ENCODE measurements at regions not wholly inside any gene's neighbourhood (a gene's known extent, or its start where the extent isn't known, plus 50 kb on each side); places are given as distances from the start of the nearest gene placed in this dataset.

- 57% methylated on average over 6 of the region's 6 CpGs for WGBS (ENCODE audit: insufficient coverage, low coverage, low lambda C conversion rate, missing lambda C conversion rate)
- Histone ChIP-seq H3K27ac (no peak overlapping the region), H3K36me3 (no peaks in the 10 kb centered on the region), H3K4me3 (no peak overlapping the region), H3K27me3 (no peaks in the 10 kb centered on the region), H3K9me3 (no peaks in the 10 kb centered on the region), H3K4me1 (no peaks in the 10 kb centered on the region)
- intact Hi-C loops (cut with DNase I), result no loop called here
- ATAC-seq (no peak), DNase-seq (no peak)
- TF ChIP-seq POLR2A (IDR thresholded peaks at IDR 0.05) (no peak), CTCF (IDR thresholded peaks at IDR 0.05) (no peak)
Observed at GRCh38 chr11:57103899-57104605, 77.7 kb upstream of the LRRC55 start.

GRCh38 chr11:57109331-57109730, 72.4 kb upstream of the LRRC55 start:
- Histone ChIP-seq H3K4me3 (no peak overlapping the region), H3K4me1 (no peaks in the 10 kb centered on the region), H3K9me3 (no peaks in the 10 kb centered on the region), H3K27ac (no peak overlapping the region), H3K27me3 (no peaks in the 10 kb centered on the region), H3K36me3 (no peaks in the 10 kb centered on the region)
- DNase-seq (no peak), ATAC-seq (no peak)
- no peak for TF ChIP-seq CTCF (IDR thresholded peaks at IDR 0.05)
- TF ChIP-seq POLR2A (IDR thresholded peaks at IDR 0.05), result no peak
- intact Hi-C loops (cut with DNase I), result no loop called here
- WGBS (ENCODE audit: insufficient coverage, low coverage, low lambda C conversion rate, missing lambda C conversion rate), result 90% methylated on average over 3 of the region's 3 CpGs

GRCh38 chr11:57111619-57112018, 70.1 kb upstream of the LRRC55 start:
- DNase-seq, result no peak
- H3K4me3 ChIP-seq, result no peak overlapping the region
- H3K27me3 ChIP-seq, result no peaks in the 10 kb centered on the region
- 44% methylated on average over 2 of the region's 2 CpGs for WGBS (ENCODE audit: insufficient coverage, low coverage, low lambda C conversion rate, missing lambda C conversion rate)
- H3K9me3 ChIP-seq, result no peaks in the 10 kb centered on the region
- no peaks in the 10 kb centered on the region for H3K4me1 ChIP-seq
- TF ChIP-seq CTCF (IDR thresholded peaks at IDR 0.05) (no peak), POLR2A (IDR thresholded peaks at IDR 0.05) (no peak)
- no peak for ATAC-seq
- H3K36me3 ChIP-seq, result no peaks in the 10 kb centered on the region
- intact Hi-C loops (cut with DNase I), result no loop called here
- no peak overlapping the region for H3K27ac ChIP-seq

DNA sequence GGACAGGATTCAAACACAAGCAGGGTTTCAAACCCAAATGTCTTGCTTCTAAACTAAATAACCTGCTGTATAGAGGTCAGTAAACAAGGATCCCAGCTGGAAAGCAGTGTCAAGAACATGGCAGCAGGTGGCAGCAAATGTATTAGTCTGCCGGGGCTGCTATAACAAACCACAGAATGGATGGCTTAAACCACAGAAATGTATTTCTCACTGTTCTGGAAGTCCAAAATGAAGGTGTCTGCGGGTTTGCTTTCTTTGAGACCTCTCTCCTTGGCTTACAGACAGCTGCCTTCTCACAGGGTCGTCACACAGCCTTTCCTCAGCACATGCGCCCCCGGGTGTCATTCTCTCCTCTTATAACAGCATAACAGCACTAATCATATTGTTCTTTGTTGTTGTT, 65.1 kb upstream of the LRRC55 start:
- DNase-seq (peak in 1 of 3 donors; percentile 51), ATAC-seq (peak; percentile 81 to 87 (median 86))
- H3K4me1 ChIP-seq, result no peaks in the 10 kb centered on the region
- H3K36me3 ChIP-seq, result no peaks in the 10 kb centered on the region
- H3K4me3 ChIP-seq, result no peak overlapping the region
- intact Hi-C loops (cut with DNase I), result no loop called here
- 40% methylated on average over 5 of the region's 5 CpGs for WGBS (ENCODE audit: insufficient coverage, low coverage, low lambda C conversion rate, missing lambda C conversion rate)
- TF ChIP-seq CTCF (IDR thresholded peaks at IDR 0.05), result peak; percentile 54 to 65 (median 60)
- TF ChIP-seq POLR2A (IDR thresholded peaks at IDR 0.05), result no peak
- no peaks in the 10 kb centered on the region for H3K9me3 ChIP-seq
- H3K27me3 ChIP-seq, result no peaks in the 10 kb centered on the region
- H3K27ac ChIP-seq, result no peak overlapping the region
